ENCODE measurements at regions not wholly inside any gene's neighbourhood (a gene's known extent, or its start where the extent isn't known, plus 50 kb on each side); places are given as distances from the start of the nearest gene placed in this dataset.

- TF ChIP-seq CEBPB (IDR thresholded peaks at IDR 0.05), result no peak
- no peak for TF ChIP-seq EP300 (IDR thresholded peaks at IDR 0.05; ENCODE audit: borderline replicate concordance)
- no peak for TF ChIP-seq EGR1 (IDR thresholded peaks at IDR 0.05)
- no peak for TF ChIP-seq REST (IDR thresholded peaks at IDR 0.05; ENCODE audit: low read depth)
- no peak for TF ChIP-seq FOXM1 (IDR thresholded peaks at IDR 0.05; ENCODE audit: borderline replicate concordance, low read depth)
These were observed 828.2 kb downstream of the ADGRL2 start for GRCh38 chr1:82628887-82629286.

Data from Ishikawa (cell line).